ENCODE measurements at regions not wholly inside any gene's neighbourhood (a gene's known extent, or its start where the extent isn't known, plus 50 kb on each side); places are given as distances from the start of the nearest gene placed in this dataset.
A peak's percentile ranks its signal among the peaks of the same experiment; 100 is the strongest.

GRCh38 chr12:66017736-66018135 is 112.8 kb downstream of the LLPH start:
- TF ChIP-seq YY1 (IDR thresholded peaks at IDR 0.05; ENCODE audit: low read depth): no peak
- TF ChIP-seq RCOR1 (IDR thresholded peaks at IDR 0.05; ENCODE audit: low read length): no peak
- TF ChIP-seq CTCF (IDR thresholded peaks at IDR 0.05): no peak
- TF ChIP-seq POLR2AphosphoS5 (IDR thresholded peaks at IDR 0.05; ENCODE audit: low read depth, low read length): no peak
- no peak for TF ChIP-seq EZH2phosphoT487 (IDR thresholded peaks at IDR 0.05; ENCODE audit: borderline replicate concordance, low read depth)
- TF ChIP-seq MAX (IDR thresholded peaks at IDR 0.05; ENCODE audit: low read depth): no peak
- TF ChIP-seq MXI1 (IDR thresholded peaks at IDR 0.05; ENCODE audit: low read depth, low read length): no peak
- no peak for TF ChIP-seq RAD21 (IDR thresholded peaks at IDR 0.05; ENCODE audit: low read length)
- no peak for TF ChIP-seq SMC3 (IDR thresholded peaks at IDR 0.05; ENCODE audit: low read depth, low read length)
- TF ChIP-seq REST (IDR thresholded peaks at IDR 0.05; ENCODE audit: low read depth, low read length): no peak
- no peak for TF ChIP-seq MEF2A (IDR thresholded peaks at IDR 0.05; ENCODE audit: borderline replicate concordance, low read depth)
- TF ChIP-seq ELF1 (IDR thresholded peaks at IDR 0.05): no peak
- TF ChIP-seq USF2 (IDR thresholded peaks at IDR 0.05; ENCODE audit: borderline replicate concordance, low read depth, low read length): no peak
- TF ChIP-seq NFIC (IDR thresholded peaks at IDR 0.05; ENCODE audit: borderline replicate concordance): peak; percentile 24; the same call in 1 of the 2 replicates
